ENCODE measurements at regions not wholly inside any gene's neighbourhood (a gene's known extent, or its start where the extent isn't known, plus 50 kb on each side); places are given as distances from the start of the nearest gene placed in this dataset.

- H3K4me3 ChIP-seq (ENCODE audit: low read depth in 1 of 3, low read length in 3 of 3): no peak overlapping the region
- H3K27me3 ChIP-seq (ENCODE audit: control insufficient read depth in 3 of 3, insufficient read depth in 3 of 3, low read length in 3 of 3): no peaks in the 10 kb centered on the region
- FAIRE-seq (peak; percentile 5), DNase-seq (peak; percentile 75 to 81)
- WGBS, 3 donors: 16 to 63% (median 43%) methylated on average over 6 of the region's 6 CpGs
- peaks cover 0 to 23% (median 0%) of the 10 kb centered on the region in 3 donors for H3K4me1 ChIP-seq (ENCODE audit: control insufficient read depth in 3 of 3, insufficient read depth in 2 of 3, low read depth in 1 of 3, low read length in 2 of 3)
- H3K9me3 ChIP-seq (ENCODE audit: control insufficient read depth in 2 of 2, insufficient read depth in 1 of 2, low read depth in 1 of 2, low read length in 1 of 2): peaks cover 0 to 7% of the 10 kb centered on the region in 2 donors
- peak overlapping the region; percentile 10 to 76 (median 48) for H3K27ac ChIP-seq (ENCODE audit: low read depth in 1 of 3, low read length in 2 of 3)
- H3K36me3 ChIP-seq (ENCODE audit: control insufficient read depth in 3 of 3, insufficient read depth in 2 of 3, low read depth in 1 of 3, low read length in 3 of 3): no peaks in the 10 kb centered on the region
Observed at GRCh38 chr13:73413656-73414055, 354.9 kb downstream of the KLF5 start.

GRCh38 chr13:73412933-73413332, 354.1 kb downstream of the KLF5 start:
- peak overlapping the region in 1 of 3 donors; percentile 76 for H3K27ac ChIP-seq (ENCODE audit: low read depth in 1 of 3, low read length in 2 of 3)
- WGBS, 3 donors: 90 to 97% (median 93%) methylated on average over 1 of the region's 1 CpG
- FAIRE-seq: no peak

GRCh38 chr13:73411067-73411809, 352.4 kb downstream of the KLF5 start:
- FAIRE-seq (no peak), DNase-seq (peak in 1 of 2 donors; percentile 22)
- H3K27ac ChIP-seq (ENCODE audit: low read depth in 1 of 3, low read length in 2 of 3): no peak overlapping the region
- no peak overlapping the region for H3K4me3 ChIP-seq (ENCODE audit: low read depth in 1 of 3, low read length in 3 of 3)
- no peaks in the 10 kb centered on the region for H3K27me3 ChIP-seq (ENCODE audit: control insufficient read depth in 3 of 3, insufficient read depth in 3 of 3, low read length in 3 of 3)
- H3K4me1 ChIP-seq (ENCODE audit: control insufficient read depth in 3 of 3, insufficient read depth in 2 of 3, low read depth in 1 of 3, low read length in 2 of 3): peaks cover 0 to 22% (median 0%) of the 10 kb centered on the region in 3 donors
- no peaks in the 10 kb centered on the region for H3K9me3 ChIP-seq (ENCODE audit: control insufficient read depth in 2 of 2, insufficient read depth in 1 of 2, low read depth in 1 of 2, low read length in 1 of 2)
- 74 to 85% (median 79%) methylated on average over 7 of the region's 7 CpGs for WGBS, 3 donors
- no peaks in the 10 kb centered on the region for H3K36me3 ChIP-seq (ENCODE audit: control insufficient read depth in 3 of 3, insufficient read depth in 2 of 3, low read depth in 1 of 3, low read length in 3 of 3)

More at GRCh38 chr13:73412933-73413332, 354.1 kb downstream of the KLF5 start:
- Histone ChIP-seq H3K4me3 (ENCODE audit: low read depth in 1 of 3, low read length in 3 of 3) (no peak overlapping the region), H3K9me3 (ENCODE audit: control insufficient read depth in 2 of 2, insufficient read depth in 1 of 2, low read depth in 1 of 2, low read length in 1 of 2) (peaks cover 0 to 7% of the 10 kb centered on the region in 2 donors), H3K4me1 (ENCODE audit: control insufficient read depth in 3 of 3, insufficient read depth in 2 of 3, low read depth in 1 of 3, low read length in 2 of 3) (peaks cover 0 to 23% (median 0%) of the 10 kb centered on the region in 3 donors), H3K27me3 (ENCODE audit: control insufficient read depth in 3 of 3, insufficient read depth in 3 of 3, low read length in 3 of 3) (no peaks in the 10 kb centered on the region), H3K36me3 (ENCODE audit: control insufficient read depth in 3 of 3, insufficient read depth in 2 of 3, low read depth in 1 of 3, low read length in 3 of 3) (no peaks in the 10 kb centered on the region)
- DNase-seq: no peak

GRCh38 chr13:73406454-73406853, 347.6 kb downstream of the KLF5 start:
- Histone ChIP-seq H3K9me3 (ENCODE audit: control insufficient read depth in 2 of 2, insufficient read depth in 1 of 2, low read depth in 1 of 2, low read length in 1 of 2) (peaks cover 0 to 4% of the 10 kb centered on the region in 2 donors), H3K27ac (ENCODE audit: low read depth in 1 of 3, low read length in 2 of 3) (no peak overlapping the region), H3K4me1 (ENCODE audit: control insufficient read depth in 3 of 3, insufficient read depth in 2 of 3, low read depth in 1 of 3, low read length in 2 of 3) (peaks cover 3 to 12% (median 9%) of the 10 kb centered on the region in 3 donors), H3K27me3 (ENCODE audit: control insufficient read depth in 3 of 3, insufficient read depth in 3 of 3, low read length in 3 of 3) (no peaks in the 10 kb centered on the region), H3K36me3 (ENCODE audit: control insufficient read depth in 3 of 3, insufficient read depth in 2 of 3, low read depth in 1 of 3, low read length in 3 of 3) (no peaks in the 10 kb centered on the region), H3K4me3 (ENCODE audit: low read depth in 1 of 3, low read length in 3 of 3) (no peak overlapping the region)
- FAIRE-seq (no peak), DNase-seq (no peak)
- 79 to 91% (median 86%) methylated on average over 1 of the region's 1 CpG for WGBS, 3 donors

GRCh38 chr13:73404581-73404980, 345.8 kb downstream of the KLF5 start:
- Histone ChIP-seq H3K36me3 (ENCODE audit: control insufficient read depth in 3 of 3, insufficient read depth in 2 of 3, low read depth in 1 of 3, low read length in 3 of 3) (no peaks in the 10 kb centered on the region), H3K4me3 (ENCODE audit: low read depth in 1 of 3, low read length in 3 of 3) (no peak overlapping the region), H3K4me1 (ENCODE audit: control insufficient read depth in 3 of 3, insufficient read depth in 2 of 3, low read depth in 1 of 3, low read length in 2 of 3) (peaks cover 5 to 29% (median 14%) of the 10 kb centered on the region in 3 donors), H3K27ac (ENCODE audit: low read depth in 1 of 3, low read length in 2 of 3) (no peak overlapping the region), H3K27me3 (ENCODE audit: control insufficient read depth in 3 of 3, insufficient read depth in 3 of 3, low read length in 3 of 3) (no peaks in the 10 kb centered on the region), H3K9me3 (ENCODE audit: control insufficient read depth in 2 of 2, insufficient read depth in 1 of 2, low read depth in 1 of 2, low read length in 1 of 2) (peaks cover 0 to 4% of the 10 kb centered on the region in 2 donors)
- WGBS, 3 donors: 14 to 19% (median 17%) methylated on average over 2 of the region's 2 CpGs
- no peak for FAIRE-seq
- DNase-seq: peak; percentile 28 to 39

GRCh38 chr13:73403355-73404120, 344.7 kb downstream of the KLF5 start:
- no peak for DNase-seq
- Histone ChIP-seq H3K36me3 (ENCODE audit: control insufficient read depth in 3 of 3, insufficient read depth in 2 of 3, low read depth in 1 of 3, low read length in 3 of 3) (no peaks in the 10 kb centered on the region), H3K4me3 (ENCODE audit: low read depth in 1 of 3, low read length in 3 of 3) (no peak overlapping the region), H3K27me3 (ENCODE audit: control insufficient read depth in 3 of 3, insufficient read depth in 3 of 3, low read length in 3 of 3) (no peaks in the 10 kb centered on the region), H3K4me1 (ENCODE audit: control insufficient read depth in 3 of 3, insufficient read depth in 2 of 3, low read depth in 1 of 3, low read length in 2 of 3) (peaks cover 5 to 38% (median 16%) of the 10 kb centered on the region in 3 donors), H3K9me3 (ENCODE audit: control insufficient read depth in 2 of 2, insufficient read depth in 1 of 2, low read depth in 1 of 2, low read length in 1 of 2) (peaks cover 0 to 4% of the 10 kb centered on the region in 2 donors), H3K27ac (ENCODE audit: low read depth in 1 of 3, low read length in 2 of 3) (no peak overlapping the region)
- 71 to 89% (median 73%) methylated on average over 1 of the region's 1 CpG for WGBS, 3 donors
- FAIRE-seq: no peak

- Histone ChIP-seq H3K27ac (ENCODE audit: low read depth in 1 of 3, low read length in 2 of 3) (peak overlapping the region in 1 of 3 donors; percentile 19), H3K27me3 (ENCODE audit: control insufficient read depth in 3 of 3, insufficient read depth in 3 of 3, low read length in 3 of 3) (no peaks in the 10 kb centered on the region), H3K4me1 (ENCODE audit: control insufficient read depth in 3 of 3, insufficient read depth in 2 of 3, low read depth in 1 of 3, low read length in 2 of 3) (peaks cover 5 to 47% (median 16%) of the 10 kb centered on the region in 3 donors), H3K36me3 (ENCODE audit: control insufficient read depth in 3 of 3, insufficient read depth in 2 of 3, low read depth in 1 of 3, low read length in 3 of 3) (no peaks in the 10 kb centered on the region), H3K4me3 (ENCODE audit: low read depth in 1 of 3, low read length in 3 of 3) (no peak overlapping the region), H3K9me3 (ENCODE audit: control insufficient read depth in 2 of 2, insufficient read depth in 1 of 2, low read depth in 1 of 2, low read length in 1 of 2) (peaks cover 0 to 4% of the 10 kb centered on the region in 2 donors)
- FAIRE-seq (no peak), DNase-seq (peak; percentile 28 to 40)
- WGBS, 3 donors: 37 to 43% (median 39%) methylated on average over 2 of the region's 2 CpGs
Observed at GRCh38 chr13:73401769-73402168, 343.0 kb downstream of the KLF5 start.

GRCh38 chr13:73399347-73400216, 340.8 kb downstream of the KLF5 start:
- Histone ChIP-seq H3K4me3 (ENCODE audit: low read depth in 1 of 3, low read length in 3 of 3) (no peak overlapping the region), H3K27me3 (ENCODE audit: control insufficient read depth in 3 of 3, insufficient read depth in 3 of 3, low read length in 3 of 3) (no peaks in the 10 kb centered on the region), H3K4me1 (ENCODE audit: control insufficient read depth in 3 of 3, insufficient read depth in 2 of 3, low read depth in 1 of 3, low read length in 2 of 3) (peaks cover 3 to 40% (median 11%) of the 10 kb centered on the region in 3 donors), H3K36me3 (ENCODE audit: control insufficient read depth in 3 of 3, insufficient read depth in 2 of 3, low read depth in 1 of 3, low read length in 3 of 3) (no peaks in the 10 kb centered on the region), H3K27ac (ENCODE audit: low read depth in 1 of 3, low read length in 2 of 3) (peak overlapping the region in 2 of 3 donors; percentile 9 to 68), H3K9me3 (ENCODE audit: control insufficient read depth in 2 of 2, insufficient read depth in 1 of 2, low read depth in 1 of 2, low read length in 1 of 2) (no peaks in the 10 kb centered on the region)
- FAIRE-seq (no peak), DNase-seq (peak; percentile 76 to 87)
- WGBS, 3 donors: 40 to 60% (median 48%) methylated on average over 10 of the region's 10 CpGs

Data from small intestine (tissue), 7 donors.